Caco-2 (cell line): ENCODE measurements at regions not wholly inside any gene's neighbourhood (a gene's known extent, or its start where the extent isn't known, plus 50 kb on each side); places are given as distances from the start of the nearest gene placed in this dataset.

Experiments used
- BruUV-seq: library from RNA; stranded (reverse); fragments of 400-500 nt; replicated peaks from 2 replicates; lab custom pipeline; 2021; lab: Mats Ljungman, UMichigan
- CTCF ChIA-PET: fragments of 300-600 bp; sonication (Branson Sonifier 250); formaldehyde crosslinking; loops from one replicate; lab custom pipeline; 2022; ENCODE audit warnings: antibody characterized with exemption; lab: Charles Lee
- POLR2A ChIA-PET: fragments of 300-600 bp; sonication (Branson Sonifier 250); formaldehyde crosslinking; loops from one replicate; lab custom pipeline; 2022; ENCODE audit warnings: antibody characterized with exemption; lab: Charles Lee
- DNase-seq, 2 experiments: peaks; one replicate each; pipeline versions ENCODE4 v3.0.0 to v3.0.0-alpha.2; 2020 to 2022
- H3K27me3 ChIP-seq: replicated peaks from 2 replicates; pipeline ENCODE4 v1.6.0; 2011; ENCODE audit warnings: low read length; ENCODE audit not compliant: control insufficient read depth, insufficient read depth
- H3K36me3 ChIP-seq: 2 replicates; pipeline ENCODE4 v1.5.1; 2011; ENCODE audit warnings: low read length; ENCODE audit not compliant: control insufficient read depth, insufficient read depth
- H3K4me1 ChIP-seq: fragments of 250-450 bp; sonication (Bioruptor Pico); 2 replicates; pipeline ENCODE4 v1.5.1; 2020; ENCODE audit warnings: mild to moderate bottlenecking
- H3K4me3 ChIP-seq: 2 replicates; pipeline ENCODE4 v1.5.1; 2011; ENCODE audit warnings: low read depth, mild to moderate bottlenecking, control low read depth, low read length
- H3K9me3 ChIP-seq: fragments of 250-450 bp; sonication (Bioruptor Pico); 2 replicates; pipeline ENCODE4 v1.5.1; 2020; ENCODE audit warnings: mild to moderate bottlenecking, moderate library complexity
- H3K27ac Mint-ChIP-seq: one replicate; pipeline ENCODE4 v1.8.0; 2022; ENCODE audit warnings: mixed read lengths; ENCODE audit not compliant: unreplicated experiment
- H3K27me3 Mint-ChIP-seq: one replicate; pipeline ENCODE4 v1.8.0; 2022; ENCODE audit warnings: mixed read lengths; ENCODE audit not compliant: insufficient read depth, unreplicated experiment
- H3K36me3 Mint-ChIP-seq: one replicate; pipeline ENCODE4 v1.8.0; 2022; ENCODE audit warnings: mild to moderate bottlenecking, mixed read lengths; ENCODE audit not compliant: insufficient read depth, unreplicated experiment
- H3K4me1 Mint-ChIP-seq: one replicate; pipeline ENCODE4 v1.8.0; 2022; ENCODE audit warnings: low read depth, mixed read lengths; ENCODE audit not compliant: unreplicated experiment
- H3K4me3 Mint-ChIP-seq: one replicate; pipeline ENCODE4 v1.8.0; 2022; ENCODE audit warnings: mild to moderate bottlenecking, moderate library complexity, mixed read lengths; ENCODE audit not compliant: unreplicated experiment
- H3K9me3 Mint-ChIP-seq: one replicate; pipeline ENCODE4 v1.8.0; 2022; ENCODE audit warnings: mixed read lengths; ENCODE audit not compliant: unreplicated experiment
- CTCF ChIP-seq, 2 experiments: fragments of 200-600 bp in 1 of 2; IDR thresholded peaks; 1 replicate in 1 of 2; 2 replicates in 1 of 2; pipeline versions ENCODE4 v1.5.1 to v1.8.0; 2011 to 2022; ENCODE audit warnings: antibody characterized with exemption in 1 of 2, control low read depth in 1 of 2, inconsistent platforms in 1 of 2, low read depth in 1 of 2, low read length in 1 of 2, mild to moderate bottlenecking in 1 of 2, moderate library complexity in 1 of 2; ENCODE audit not compliant: insufficient read depth in 1 of 2, severe bottlenecking in 1 of 2, unreplicated experiment in 1 of 2
- intact Hi-C: fragments of 100-400 bp; cut with micrococcal nuclease; formaldehyde crosslinking; loops from one replicate; pipeline ENCODE4 v1.10.0; 2022; ENCODE audit not compliant: unreplicated experiment

- no peak for DNase-seq
- no peaks in the 10 kb centered on the region for H3K36me3 Mint-ChIP-seq
- Histone ChIP-seq H3K27me3 (no peaks in the 10 kb centered on the region), H3K9me3 (no peaks in the 10 kb centered on the region), H3K4me3 (no peak overlapping the region), H3K4me1 (no peaks in the 10 kb centered on the region), H3K36me3 (no peaks in the 10 kb centered on the region)
- CTCF ChIA-PET, result no interaction called here
- H3K27ac Mint-ChIP-seq, result no peak overlapping the region
- no peaks in the 10 kb centered on the region for H3K4me1 Mint-ChIP-seq
- intact Hi-C loops, result no loop called here
- no peaks in the 10 kb centered on the region for H3K9me3 Mint-ChIP-seq
- no TSS peak for BruUV-seq
- no peak overlapping the region for H3K4me3 Mint-ChIP-seq
- POLR2A ChIA-PET, result no interaction called here
- no peak for TF ChIP-seq CTCF (IDR thresholded peaks at IDR 0.05; ENCODE audit: insufficient read depth in 1 of 2, low read depth in 1 of 2, low read length in 1 of 2, severe bottlenecking in 1 of 2, unreplicated experiment in 1 of 2)
- H3K27me3 Mint-ChIP-seq, result no peaks in the 10 kb centered on the region
Observed at GRCh38 chr10:78932054-78932386, 136.7 kb upstream of the ZMIZ1 start.

- Mint-ChIP-seq H3K4me1 (no peaks in the 10 kb centered on the region), H3K36me3 (no peaks in the 10 kb centered on the region), H3K9me3 (no peaks in the 10 kb centered on the region), H3K4me3 (no peak overlapping the region), H3K27me3 (no peaks in the 10 kb centered on the region), H3K27ac (no peak overlapping the region)
- no peak for TF ChIP-seq CTCF (IDR thresholded peaks at IDR 0.05; ENCODE audit: insufficient read depth in 1 of 2, low read depth in 1 of 2, low read length in 1 of 2, severe bottlenecking in 1 of 2, unreplicated experiment in 1 of 2)
- BruUV-seq, result no TSS peak
- Histone ChIP-seq H3K4me1 (no peaks in the 10 kb centered on the region), H3K36me3 (no peaks in the 10 kb centered on the region), H3K9me3 (no peaks in the 10 kb centered on the region), H3K27me3 (no peaks in the 10 kb centered on the region), H3K4me3 (no peak overlapping the region)
- no peak for DNase-seq
- POLR2A ChIA-PET, result no interaction called here
- intact Hi-C loops, result no loop called here
- CTCF ChIA-PET, result interaction anchor here (1.2 kb wide), 1 partner anchor 42 kb away, joined by 3 read pairs; no protein-coding TSS in a partner anchor
Observed at GRCh38 chr10:78932861-78933260, 135.9 kb upstream of the ZMIZ1 start.

- no peaks in the 10 kb centered on the region for H3K4me1 Mint-ChIP-seq
- no peaks in the 10 kb centered on the region for H3K36me3 Mint-ChIP-seq
- no TSS peak for BruUV-seq
- H3K9me3 ChIP-seq, result no peaks in the 10 kb centered on the region
- H3K27ac Mint-ChIP-seq, result no peak overlapping the region
- no peaks in the 10 kb centered on the region for H3K27me3 Mint-ChIP-seq
- intact Hi-C loops, result no loop called here
- H3K4me3 Mint-ChIP-seq, result no peak overlapping the region
- DNase-seq, result no peak
- H3K27me3 ChIP-seq, result no peaks in the 10 kb centered on the region
- CTCF ChIA-PET, result interaction anchor here (0.6 to 1.2 kb wide), 2 partner anchors 41 to 261 kb away, joined by 3 read pairs; no protein-coding TSS in a partner anchor
- no peak overlapping the region for H3K4me3 ChIP-seq
- no peak for TF ChIP-seq CTCF (IDR thresholded peaks at IDR 0.05; ENCODE audit: insufficient read depth in 1 of 2, low read depth in 1 of 2, low read length in 1 of 2, severe bottlenecking in 1 of 2, unreplicated experiment in 1 of 2)
- POLR2A ChIA-PET, result no interaction called here
- no peaks in the 10 kb centered on the region for H3K36me3 ChIP-seq
- no peaks in the 10 kb centered on the region for H3K9me3 Mint-ChIP-seq
- H3K4me1 ChIP-seq, result no peaks in the 10 kb centered on the region
Observed at GRCh38 chr10:78933828-78934531, 134.8 kb upstream of the ZMIZ1 start.
